Keratinocyte (primary cell): ENCODE measurements at regions not wholly inside any gene's neighbourhood (a gene's known extent, or its start where the extent isn't known, plus 50 kb on each side); places are given as distances from the start of the nearest gene placed in this dataset.

Source experiments
- DNase-seq: peaks from one replicate; pipeline ENCODE4 v3.0.0-alpha.2; 2011; ENCODE audit warnings: low read depth, missing footprints, low spot score
- FAIRE-seq: peaks from 2 replicates; lab custom pipeline; 2011; peaks lifted over from hg19 to GRCh38; lab: Jason Lieb, UNC
- H2AFZ ChIP-seq: 2 replicates; pipeline ENCODE4 v1.6.0; 2012; ENCODE audit warnings: low read length, control low read depth, inconsistent platforms; ENCODE audit not compliant: control insufficient read depth
- H3K27ac ChIP-seq: 2 replicates; pipeline ENCODE4 v1.5.1; 2011; ENCODE audit warnings: low read length; ENCODE audit not compliant: control insufficient read depth, insufficient read depth
- H3K27me3 ChIP-seq: 3 replicates; pipeline ENCODE4 v1.6.0; 2011; ENCODE audit warnings: low read length; ENCODE audit not compliant: control insufficient read depth, insufficient read depth; ENCODE audit errors: extremely low read depth
- H3K36me3 ChIP-seq, 2 experiments: 2 replicates in 1 of 2; 3 replicates in 1 of 2; pipeline ENCODE4 v1.5.1; 2011; ENCODE audit warnings: low read length in 2 of 2, mild to moderate bottlenecking in 1 of 2; ENCODE audit not compliant: control insufficient read depth in 2 of 2, insufficient read depth in 2 of 2; ENCODE audit errors: extremely low read depth in 1 of 2
- H3K4me1 ChIP-seq: 3 replicates; pipeline ENCODE4 v1.5.1; 2011; ENCODE audit warnings: low read length; ENCODE audit not compliant: control insufficient read depth, insufficient read depth; ENCODE audit errors: extremely low read depth
- H3K4me2 ChIP-seq: 3 replicates; pipeline ENCODE4 v1.6.0; 2011; ENCODE audit warnings: low read depth, low read length; ENCODE audit not compliant: control insufficient read depth, insufficient read depth; ENCODE audit errors: extremely low read depth
- H3K4me3 ChIP-seq, 3 experiments: fragments of 200-600 bp in 1 of 3; sonication (generic) in 1 of 3; 2 replicates in 2 of 3; 3 replicates in 1 of 3; pipeline ENCODE4 v1.5.1; 2011 to 2016; ENCODE audit warnings: low read length in 3 of 3, mild to moderate bottlenecking in 3 of 3, control low read depth in 2 of 3, inconsistent platforms in 1 of 3, low read depth in 1 of 3, mixed read lengths in 1 of 3, mixed run types in 1 of 3, moderate library complexity in 1 of 3; ENCODE audit not compliant: control insufficient read depth in 2 of 3, insufficient read depth in 2 of 3; ENCODE audit errors: extremely low read depth in 1 of 3
- H3K79me2 ChIP-seq: 2 replicates; pipeline ENCODE4 v1.6.0; 2012; ENCODE audit warnings: low read length; ENCODE audit not compliant: control insufficient read depth, insufficient read depth
- H3K9ac ChIP-seq: 3 replicates; pipeline ENCODE4 v1.6.0; 2011; ENCODE audit warnings: low read length; ENCODE audit not compliant: control insufficient read depth, insufficient read depth; ENCODE audit errors: extremely low read depth
- H3K9me1 ChIP-seq: 3 replicates; pipeline ENCODE4 v1.6.0; 2011; ENCODE audit warnings: low read length; ENCODE audit not compliant: control insufficient read depth, insufficient read depth; ENCODE audit errors: extremely low read depth
- H3K9me3 ChIP-seq: 2 replicates; pipeline ENCODE4 v1.5.1; 2012; ENCODE audit warnings: low read depth, low read length; ENCODE audit not compliant: control insufficient read depth
- H4K20me1 ChIP-seq: 3 replicates; pipeline ENCODE4 v1.6.0; 2011; ENCODE audit warnings: low read length; ENCODE audit not compliant: control insufficient read depth, insufficient read depth; ENCODE audit errors: extremely low read depth
- CTCF ChIP-seq, 3 experiments: IDR thresholded peaks in 1 of 3; conservative IDR thresholded peaks in 1 of 3; optimal IDR thresholded peaks in 1 of 3; 2 replicates in 2 of 3; 3 replicates in 1 of 3; pipeline versions ENCODE3 to v1.5.1; 2011; ENCODE audit warnings: low read length in 3 of 3, mild to moderate bottlenecking in 3 of 3, moderate library complexity in 2 of 3, control low read depth in 1 of 3, inconsistent platforms in 1 of 3; ENCODE audit not compliant: insufficient read depth in 2 of 3; ENCODE audit errors: extremely low read depth in 1 of 3
- EZH2 ChIP-seq: IDR thresholded peaks from one replicate; pipeline ENCODE4 v1.6.1; 2012; ENCODE audit warnings: inconsistent platforms, mild to moderate bottlenecking, low read length, moderate library complexity
- dilution Hi-C: fragments of 300-500 bp; cut with MboI; formaldehyde crosslinking; loops from one replicate; pipeline ENCODE4 v1.7.0; 2020; ENCODE audit warnings: low sequenced_read_pairs; ENCODE audit not compliant: extremely low pct_ligation_motif_present

GRCh38 chr22:25392584-25392983, 171.9 kb upstream of the GRK3 start:
- no peak overlapping the region for H3K9ac ChIP-seq

DNA sequence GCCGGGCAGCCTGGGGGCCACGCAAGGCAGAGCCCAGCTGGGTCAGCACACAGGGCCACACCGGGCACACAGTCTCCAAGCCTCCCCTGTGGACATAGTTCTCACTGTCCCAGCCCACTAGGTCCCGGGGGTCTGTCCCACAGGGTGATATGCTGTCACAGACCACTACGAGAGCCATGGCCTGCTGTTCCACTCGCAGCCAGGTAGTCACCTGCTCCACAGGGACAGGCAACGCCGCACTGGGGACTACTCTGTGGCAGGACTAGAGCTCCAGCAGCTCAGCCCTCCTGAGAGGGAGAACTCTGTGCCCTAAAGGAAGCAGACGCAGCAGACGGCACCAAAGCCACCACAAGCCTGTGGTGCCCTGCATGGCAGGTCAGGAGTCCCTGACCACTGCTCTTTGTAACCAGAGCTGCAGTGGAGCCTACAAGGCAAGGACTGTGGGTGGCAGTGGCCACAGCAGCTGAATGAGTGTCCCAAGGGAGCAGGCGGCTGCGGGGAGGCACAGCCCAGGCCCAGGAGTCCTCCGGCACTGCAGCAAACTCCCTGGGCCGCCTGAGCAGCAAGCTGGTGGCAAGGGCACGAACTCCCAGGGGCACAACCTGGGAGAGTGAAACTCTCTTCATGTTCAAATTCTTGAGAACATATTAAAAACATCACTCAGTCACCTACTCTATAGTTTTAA, 171.2 kb upstream of the GRK3 start:
- Histone ChIP-seq H3K79me2 (peaks cover 96% of the 10 kb centered on the region), H4K20me1 (peaks cover 30% of the 10 kb centered on the region), H3K4me2 (no peak overlapping the region), H3K9me1 (no peaks in the 10 kb centered on the region), H3K9me3 (no peaks in the 10 kb centered on the region), H3K9ac (no peak overlapping the region), H3K4me3 (no peak overlapping the region), H2AFZ (no peak overlapping the region), H3K4me1 (peaks cover under 1% of the 10 kb centered on the region), H3K27ac (no peak overlapping the region), H3K36me3 (no peaks in the 10 kb centered on the region), H3K27me3 (no peaks in the 10 kb centered on the region)
- DNase-seq (no peak), FAIRE-seq (no peak)
- TF ChIP-seq EZH2 = no peak
- TF ChIP-seq CTCF (optimal IDR thresholded peaks at IDR 0.05 in 1 of 3, IDR thresholded peaks at IDR 0.05 in 1 of 3, conservative IDR thresholded peaks at IDR 0.05 in 1 of 3; ENCODE audit: extremely low read depth in 1 of 3, insufficient read depth in 2 of 3, low read length in 3 of 3) = no peak
- dilution Hi-C loops = no loop called here

More at GRCh38 chr22:25392584-25392983, 171.9 kb upstream of the GRK3 start:
- peaks cover 96% of the 10 kb centered on the region for H3K79me2 ChIP-seq
- dilution Hi-C loops = no loop called here
- H3K4me3 ChIP-seq = no peak overlapping the region
- H3K4me2 ChIP-seq = no peak overlapping the region
- no peak for DNase-seq
- H2AFZ ChIP-seq = no peak overlapping the region
- no peak for TF ChIP-seq CTCF (optimal IDR thresholded peaks at IDR 0.05 in 1 of 3, IDR thresholded peaks at IDR 0.05 in 1 of 3, conservative IDR thresholded peaks at IDR 0.05 in 1 of 3; ENCODE audit: extremely low read depth in 1 of 3, insufficient read depth in 2 of 3, low read length in 3 of 3)
- TF ChIP-seq EZH2 = no peak
- no peaks in the 10 kb centered on the region for H3K36me3 ChIP-seq
- no peaks in the 10 kb centered on the region for H3K9me3 ChIP-seq
- no peak overlapping the region for H3K27ac ChIP-seq
- H3K4me1 ChIP-seq = no peaks in the 10 kb centered on the region
- no peaks in the 10 kb centered on the region for H3K27me3 ChIP-seq
- peaks cover 29% of the 10 kb centered on the region for H4K20me1 ChIP-seq
- FAIRE-seq = no peak
- no peaks in the 10 kb centered on the region for H3K9me1 ChIP-seq
